Keratinocyte (primary cell): ENCODE measurements at regions not wholly inside any gene's neighbourhood (a gene's known extent, or its start where the extent isn't known, plus 50 kb on each side); places are given as distances from the start of the nearest gene placed in this dataset.

Experiments used
- DNase-seq: peaks from one replicate; pipeline ENCODE4 v3.0.0-alpha.2; 2011; ENCODE audit warnings: low read depth, missing footprints, low spot score
- FAIRE-seq: peaks from 2 replicates; lab custom pipeline; 2011; peaks lifted over from hg19 to GRCh38; lab: Jason Lieb, UNC
- H2AFZ ChIP-seq: 2 replicates; pipeline ENCODE4 v1.6.0; 2012; ENCODE audit warnings: low read length, control low read depth, inconsistent platforms; ENCODE audit not compliant: control insufficient read depth
- H3K27ac ChIP-seq: 2 replicates; pipeline ENCODE4 v1.5.1; 2011; ENCODE audit warnings: low read length; ENCODE audit not compliant: control insufficient read depth, insufficient read depth
- H3K27me3 ChIP-seq: 3 replicates; pipeline ENCODE4 v1.6.0; 2011; ENCODE audit warnings: low read length; ENCODE audit not compliant: control insufficient read depth, insufficient read depth; ENCODE audit errors: extremely low read depth
- H3K36me3 ChIP-seq, 2 experiments: 2 replicates in 1 of 2; 3 replicates in 1 of 2; pipeline ENCODE4 v1.5.1; 2011; ENCODE audit warnings: low read length in 2 of 2, mild to moderate bottlenecking in 1 of 2; ENCODE audit not compliant: control insufficient read depth in 2 of 2, insufficient read depth in 2 of 2; ENCODE audit errors: extremely low read depth in 1 of 2
- H3K4me1 ChIP-seq: 3 replicates; pipeline ENCODE4 v1.5.1; 2011; ENCODE audit warnings: low read length; ENCODE audit not compliant: control insufficient read depth, insufficient read depth; ENCODE audit errors: extremely low read depth
- H3K4me2 ChIP-seq: 3 replicates; pipeline ENCODE4 v1.6.0; 2011; ENCODE audit warnings: low read depth, low read length; ENCODE audit not compliant: control insufficient read depth, insufficient read depth; ENCODE audit errors: extremely low read depth
- H3K4me3 ChIP-seq, 3 experiments: fragments of 200-600 bp in 1 of 3; sonication (generic) in 1 of 3; 2 replicates in 2 of 3; 3 replicates in 1 of 3; pipeline ENCODE4 v1.5.1; 2011 to 2016; ENCODE audit warnings: low read length in 3 of 3, mild to moderate bottlenecking in 3 of 3, control low read depth in 2 of 3, inconsistent platforms in 1 of 3, low read depth in 1 of 3, mixed read lengths in 1 of 3, mixed run types in 1 of 3, moderate library complexity in 1 of 3; ENCODE audit not compliant: control insufficient read depth in 2 of 3, insufficient read depth in 2 of 3; ENCODE audit errors: extremely low read depth in 1 of 3
- H3K79me2 ChIP-seq: 2 replicates; pipeline ENCODE4 v1.6.0; 2012; ENCODE audit warnings: low read length; ENCODE audit not compliant: control insufficient read depth, insufficient read depth
- H3K9ac ChIP-seq: 3 replicates; pipeline ENCODE4 v1.6.0; 2011; ENCODE audit warnings: low read length; ENCODE audit not compliant: control insufficient read depth, insufficient read depth; ENCODE audit errors: extremely low read depth
- H3K9me1 ChIP-seq: 3 replicates; pipeline ENCODE4 v1.6.0; 2011; ENCODE audit warnings: low read length; ENCODE audit not compliant: control insufficient read depth, insufficient read depth; ENCODE audit errors: extremely low read depth
- H3K9me3 ChIP-seq: 2 replicates; pipeline ENCODE4 v1.5.1; 2012; ENCODE audit warnings: low read depth, low read length; ENCODE audit not compliant: control insufficient read depth
- H4K20me1 ChIP-seq: 3 replicates; pipeline ENCODE4 v1.6.0; 2011; ENCODE audit warnings: low read length; ENCODE audit not compliant: control insufficient read depth, insufficient read depth; ENCODE audit errors: extremely low read depth
- EZH2 ChIP-seq: IDR thresholded peaks from one replicate; pipeline ENCODE4 v1.6.1; 2012; ENCODE audit warnings: inconsistent platforms, mild to moderate bottlenecking, low read length, moderate library complexity
- dilution Hi-C: fragments of 300-500 bp; cut with MboI; formaldehyde crosslinking; loops from one replicate; pipeline ENCODE4 v1.7.0; 2020; ENCODE audit warnings: low sequenced_read_pairs; ENCODE audit not compliant: extremely low pct_ligation_motif_present
- TF ChIP-seq, protein P1 (sequence below), 3 experiments: IDR thresholded peaks in 1 of 3; conservative IDR thresholded peaks in 1 of 3; optimal IDR thresholded peaks in 1 of 3; 2 replicates in 2 of 3; 3 replicates in 1 of 3; pipeline versions ENCODE3 to v1.5.1; 2011; ENCODE audit warnings: low read length in 3 of 3, mild to moderate bottlenecking in 3 of 3, moderate library complexity in 2 of 3, control low read depth in 1 of 3, inconsistent platforms in 1 of 3; ENCODE audit not compliant: insufficient read depth in 2 of 3; ENCODE audit errors: extremely low read depth in 1 of 3

DNA sequence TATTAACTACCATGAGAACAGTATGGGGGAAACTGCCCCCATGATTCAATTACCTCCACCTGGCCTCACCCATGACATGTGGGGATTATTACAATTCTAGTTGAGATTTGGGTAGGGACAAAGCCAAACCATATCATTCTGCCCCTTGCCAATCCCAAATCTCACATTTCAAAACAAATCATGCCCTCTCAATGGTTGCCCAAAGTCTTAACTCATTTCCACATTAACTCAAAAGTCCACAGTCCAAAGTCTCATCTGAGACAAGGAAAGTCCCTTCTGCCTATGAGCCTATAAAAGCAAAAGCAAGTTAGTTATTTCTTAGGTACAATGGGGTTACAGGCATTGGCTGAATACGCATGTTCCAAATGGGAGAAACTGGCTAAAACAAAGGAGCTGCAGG is 180.7 kb upstream of the CDH12 start:
- dilution Hi-C loops, result no loop called here
- Histone ChIP-seq H3K9me3 (no peaks in the 10 kb centered on the region), H3K4me1 (no peaks in the 10 kb centered on the region), H2AFZ (no peak overlapping the region), H3K36me3 (no peaks in the 10 kb centered on the region), H3K27ac (no peak overlapping the region), H3K9me1 (no peaks in the 10 kb centered on the region), H4K20me1 (no peaks in the 10 kb centered on the region), H3K79me2 (no peaks in the 10 kb centered on the region), H3K9ac (no peak overlapping the region), H3K27me3 (no peaks in the 10 kb centered on the region), H3K4me3 (no peak overlapping the region), H3K4me2 (no peak overlapping the region)
- DNase-seq, result no peak
- FAIRE-seq, result no peak
- no peak for TF ChIP-seq EZH2
- TF ChIP-seq, protein P1, sequence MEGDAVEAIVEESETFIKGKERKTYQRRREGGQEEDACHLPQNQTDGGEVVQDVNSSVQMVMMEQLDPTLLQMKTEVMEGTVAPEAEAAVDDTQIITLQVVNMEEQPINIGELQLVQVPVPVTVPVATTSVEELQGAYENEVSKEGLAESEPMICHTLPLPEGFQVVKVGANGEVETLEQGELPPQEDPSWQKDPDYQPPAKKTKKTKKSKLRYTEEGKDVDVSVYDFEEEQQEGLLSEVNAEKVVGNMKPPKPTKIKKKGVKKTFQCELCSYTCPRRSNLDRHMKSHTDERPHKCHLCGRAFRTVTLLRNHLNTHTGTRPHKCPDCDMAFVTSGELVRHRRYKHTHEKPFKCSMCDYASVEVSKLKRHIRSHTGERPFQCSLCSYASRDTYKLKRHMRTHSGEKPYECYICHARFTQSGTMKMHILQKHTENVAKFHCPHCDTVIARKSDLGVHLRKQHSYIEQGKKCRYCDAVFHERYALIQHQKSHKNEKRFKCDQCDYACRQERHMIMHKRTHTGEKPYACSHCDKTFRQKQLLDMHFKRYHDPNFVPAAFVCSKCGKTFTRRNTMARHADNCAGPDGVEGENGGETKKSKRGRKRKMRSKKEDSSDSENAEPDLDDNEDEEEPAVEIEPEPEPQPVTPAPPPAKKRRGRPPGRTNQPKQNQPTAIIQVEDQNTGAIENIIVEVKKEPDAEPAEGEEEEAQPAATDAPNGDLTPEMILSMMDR (optimal IDR thresholded peaks at IDR 0.05 in 1 of 3, IDR thresholded peaks at IDR 0.05 in 1 of 3, conservative IDR thresholded peaks at IDR 0.05 in 1 of 3; ENCODE audit: extremely low read depth in 1 of 3, insufficient read depth in 2 of 3, low read length in 3 of 3), result no peak

- DNase-seq, result no peak
- Histone ChIP-seq H3K4me2 (no peak overlapping the region), H3K36me3 (no peaks in the 10 kb centered on the region), H3K4me1 (no peaks in the 10 kb centered on the region), H3K9ac (no peak overlapping the region), H3K4me3 (no peak overlapping the region), H3K9me1 (no peaks in the 10 kb centered on the region), H4K20me1 (no peaks in the 10 kb centered on the region), H3K79me2 (no peaks in the 10 kb centered on the region), H3K27me3 (no peaks in the 10 kb centered on the region), H3K27ac (no peak overlapping the region), H2AFZ (no peak overlapping the region), H3K9me3 (no peaks in the 10 kb centered on the region)
- dilution Hi-C loops, result no loop called here
- no peak for FAIRE-seq
- TF ChIP-seq, protein P1 (optimal IDR thresholded peaks at IDR 0.05 in 1 of 3, IDR thresholded peaks at IDR 0.05 in 1 of 3, conservative IDR thresholded peaks at IDR 0.05 in 1 of 3; ENCODE audit: extremely low read depth in 1 of 3, insufficient read depth in 2 of 3, low read length in 3 of 3), result no peak
- TF ChIP-seq EZH2, result no peak
Observed at GRCh38 chr5:23029290-23029689, 176.1 kb upstream of the CDH12 start.
